ENCODE measurements at regions not wholly inside any gene's neighbourhood (a gene's known extent, or its start where the extent isn't known, plus 50 kb on each side); places are given as distances from the start of the nearest gene placed in this dataset.
"Not testable (repeated sequence)": the region's sequence is repeated elsewhere in the genome, so short reads cannot be mapped to it uniquely, and the experiment has no call there.

DNA sequence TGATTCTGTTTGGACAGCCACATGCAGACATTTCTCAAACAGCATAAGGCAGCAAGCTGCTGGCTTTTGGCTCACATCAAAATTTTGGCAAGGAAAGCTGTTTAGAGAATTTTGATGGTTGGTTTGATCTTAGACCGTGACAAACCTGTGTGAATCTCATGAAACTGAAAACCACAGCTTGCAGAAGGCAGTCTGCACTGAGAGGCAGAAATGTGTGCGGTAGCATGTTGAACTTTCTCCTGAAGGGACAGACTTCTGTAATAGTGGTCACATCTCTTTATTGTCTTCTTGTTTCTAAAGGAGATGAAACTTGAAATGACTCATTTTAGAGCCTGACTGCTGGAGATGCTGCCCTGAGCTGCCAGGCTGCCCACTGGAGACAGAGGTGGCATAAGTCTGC, 371.6 kb downstream of the TEX29 start:
- not testable (repeated sequence) for H3K4me1 ChIP-seq (ENCODE audit: control insufficient read depth, insufficient read depth, low read length); H3K36me3 ChIP-seq (ENCODE audit: control insufficient read depth, insufficient read depth, low read length); H3K4me3 ChIP-seq (ENCODE audit: low read length); H3K9me3 ChIP-seq (ENCODE audit: control insufficient read depth, low read length); H3K27me3 ChIP-seq (ENCODE audit: control insufficient read depth, insufficient read depth, low read length); H3K9ac ChIP-seq (ENCODE audit: low read length)

DNA sequence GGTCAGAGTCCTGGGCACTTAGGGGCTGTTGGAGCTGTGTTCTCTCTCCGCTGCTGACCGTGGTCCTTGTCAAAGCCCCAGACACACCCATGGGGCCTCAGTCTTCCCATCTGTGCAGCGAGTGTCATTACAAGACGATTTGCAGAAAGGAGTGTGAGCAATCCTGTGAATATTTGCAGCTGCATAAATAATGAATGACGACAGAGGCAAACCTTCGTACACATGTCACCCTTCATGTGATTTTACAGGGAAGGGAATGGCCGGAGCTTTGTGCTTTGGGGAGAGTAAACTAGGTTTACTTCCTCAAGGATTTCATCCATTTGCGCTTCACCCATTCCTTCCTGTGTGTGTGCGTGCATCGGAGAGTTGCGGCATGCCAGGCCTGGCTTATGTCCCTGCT, 370.8 kb upstream of the SOX1 start:
- not testable (repeated sequence) for H3K4me1 ChIP-seq (ENCODE audit: control insufficient read depth, insufficient read depth, low read length); H3K27me3 ChIP-seq (ENCODE audit: control insufficient read depth, insufficient read depth, low read length); H3K4me3 ChIP-seq (ENCODE audit: low read length); H3K9me3 ChIP-seq (ENCODE audit: control insufficient read depth, low read length); H3K36me3 ChIP-seq (ENCODE audit: control insufficient read depth, insufficient read depth, low read length); H3K9ac ChIP-seq (ENCODE audit: low read length)

DNA sequence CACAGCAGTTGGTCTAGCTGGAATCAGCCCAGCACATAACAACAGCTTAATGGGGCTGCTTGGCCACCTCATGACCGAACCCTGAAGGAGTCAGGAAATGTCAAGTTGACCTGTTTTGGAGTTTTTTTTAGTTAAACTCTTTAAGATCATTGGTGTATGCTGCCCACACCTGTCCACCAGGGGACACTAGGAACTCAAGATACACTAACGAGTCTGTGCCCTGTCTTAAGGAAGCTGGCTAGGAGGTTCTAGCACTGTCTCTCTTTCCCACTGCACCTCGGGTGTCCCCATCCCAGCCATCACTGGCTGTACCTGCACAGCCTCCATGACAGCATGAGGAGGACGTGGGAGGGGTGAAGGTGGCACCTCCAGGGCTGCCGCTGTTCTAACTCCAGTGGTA, 364.9 kb upstream of the SOX1 start:
- H3K36me3 ChIP-seq (ENCODE audit: control insufficient read depth, insufficient read depth, low read length); H3K4me3 ChIP-seq (ENCODE audit: low read length); H3K4me1 ChIP-seq (ENCODE audit: control insufficient read depth, insufficient read depth, low read length); H3K27me3 ChIP-seq (ENCODE audit: control insufficient read depth, insufficient read depth, low read length); H3K9ac ChIP-seq (ENCODE audit: low read length); H3K9me3 ChIP-seq (ENCODE audit: control insufficient read depth, low read length): not testable (repeated sequence)
